Activated CD4-positive, alpha-beta T cell treated with anti-CD3 and anti-CD28 coated beads, Interleukin-2, amount 10 ng/mL, durations not matched to agents 24 days and 14 days (primary cell): ENCODE measurements at regions not wholly inside any gene's neighbourhood (a gene's known extent, or its start where the extent isn't known, plus 50 kb on each side); places are given as distances from the start of the nearest gene placed in this dataset.

Source experiments
- DNase-seq: peaks from one replicate; pipeline ENCODE4 v3.0.0; 2022
- H3K27ac Mint-ChIP-seq: one replicate; pipeline ENCODE4 v1.8.0; 2022; ENCODE audit warnings: mild to moderate bottlenecking, mixed read lengths
- H3K27me3 Mint-ChIP-seq: one replicate; pipeline ENCODE4 v1.8.0; 2022; ENCODE audit warnings: mixed read lengths
- H3K36me3 Mint-ChIP-seq: one replicate; pipeline ENCODE4 v1.8.0; 2022; ENCODE audit warnings: low read depth, mild to moderate bottlenecking, mixed read lengths
- H3K4me1 Mint-ChIP-seq: one replicate; pipeline ENCODE4 v1.8.0; 2021; ENCODE audit warnings: mixed read lengths
- H3K4me3 Mint-ChIP-seq: one replicate; pipeline ENCODE4 v1.8.0; 2022; ENCODE audit warnings: mild to moderate bottlenecking, moderate library complexity, mixed read lengths
- H3K9me3 Mint-ChIP-seq: one replicate; pipeline ENCODE4 v1.8.0; 2021; ENCODE audit warnings: mixed read lengths
- intact Hi-C: fragments of 100-400 bp; cut with micrococcal nuclease; formaldehyde crosslinking; loops from one replicate; pipeline ENCODE4 v1.15.1; 2023

GRCh38 chr4:115687052-115687755, 573.8 kb upstream of the NDST4 start:
- Mint-ChIP-seq H3K36me3 (no peaks in the 10 kb centered on the region), H3K9me3 (no peaks in the 10 kb centered on the region), H3K4me1 (no peaks in the 10 kb centered on the region), H3K27me3 (no peaks in the 10 kb centered on the region), H3K27ac (no peak overlapping the region), H3K4me3 (no peak overlapping the region)
- no peak for DNase-seq
- intact Hi-C loops: loop anchor here (2.0 kb wide), 1 partner anchor 48 kb away; no protein-coding TSS in a partner anchor

GRCh38 chr4:115678425-115678941, 565.1 kb upstream of the NDST4 start:
- Mint-ChIP-seq H3K27ac (no peak overlapping the region), H3K36me3 (no peaks in the 10 kb centered on the region), H3K4me1 (no peaks in the 10 kb centered on the region), H3K4me3 (no peak overlapping the region), H3K27me3 (no peaks in the 10 kb centered on the region), H3K9me3 (no peaks in the 10 kb centered on the region)
- no peak for DNase-seq
- intact Hi-C loops: no loop called here

- Mint-ChIP-seq H3K9me3 (no peaks in the 10 kb centered on the region), H3K36me3 (no peaks in the 10 kb centered on the region), H3K27ac (no peak overlapping the region), H3K27me3 (no peaks in the 10 kb centered on the region), H3K4me1 (no peaks in the 10 kb centered on the region), H3K4me3 (no peak overlapping the region)
- no peak for DNase-seq
- intact Hi-C loops: no loop called here
Measured at GRCh38 chr4:115675719-115676118, 562.3 kb upstream of the NDST4 start.

GRCh38 chr4:115674485-115674884, 561.1 kb upstream of the NDST4 start:
- intact Hi-C loops: no loop called here
- Mint-ChIP-seq H3K27ac (no peak overlapping the region), H3K36me3 (no peaks in the 10 kb centered on the region), H3K4me3 (no peak overlapping the region), H3K4me1 (no peaks in the 10 kb centered on the region), H3K9me3 (no peaks in the 10 kb centered on the region), H3K27me3 (no peaks in the 10 kb centered on the region)
- no peak for DNase-seq

GRCh38 chr4:115671581-115671980, 558.2 kb upstream of the NDST4 start:
- intact Hi-C loops: no loop called here
- no peak for DNase-seq
- no peaks in the 10 kb centered on the region for H3K4me1 Mint-ChIP-seq
- H3K27ac Mint-ChIP-seq: no peak overlapping the region
- H3K27me3 Mint-ChIP-seq: no peaks in the 10 kb centered on the region
- no peaks in the 10 kb centered on the region for H3K36me3 Mint-ChIP-seq
- H3K9me3 Mint-ChIP-seq: no peaks in the 10 kb centered on the region
- no peak overlapping the region for H3K4me3 Mint-ChIP-seq

- no peak for DNase-seq
- no peaks in the 10 kb centered on the region for H3K4me1 Mint-ChIP-seq
- no peaks in the 10 kb centered on the region for H3K27me3 Mint-ChIP-seq
- no peak overlapping the region for H3K27ac Mint-ChIP-seq
- H3K9me3 Mint-ChIP-seq: no peaks in the 10 kb centered on the region
- intact Hi-C loops: no loop called here
- H3K4me3 Mint-ChIP-seq: no peak overlapping the region
- no peaks in the 10 kb centered on the region for H3K36me3 Mint-ChIP-seq
Measured at GRCh38 chr4:115670930-115671329, 557.5 kb upstream of the NDST4 start.

GRCh38 chr4:115668396-115668795, 555.0 kb upstream of the NDST4 start:
- H3K27me3 Mint-ChIP-seq: no peaks in the 10 kb centered on the region
- H3K27ac Mint-ChIP-seq: no peak overlapping the region
- H3K36me3 Mint-ChIP-seq: no peaks in the 10 kb centered on the region
- no peaks in the 10 kb centered on the region for H3K9me3 Mint-ChIP-seq
- DNase-seq: no peak
- H3K4me3 Mint-ChIP-seq: no peak overlapping the region
- intact Hi-C loops: no loop called here
- H3K4me1 Mint-ChIP-seq: no peaks in the 10 kb centered on the region

GRCh38 chr4:115664285-115664684, 550.9 kb upstream of the NDST4 start:
- Mint-ChIP-seq H3K4me3 (no peak overlapping the region), H3K27me3 (no peaks in the 10 kb centered on the region), H3K27ac (no peak overlapping the region), H3K9me3 (no peaks in the 10 kb centered on the region), H3K4me1 (no peaks in the 10 kb centered on the region), H3K36me3 (no peaks in the 10 kb centered on the region)
- DNase-seq: no peak
- intact Hi-C loops: no loop called here

GRCh38 chr4:115660465-115660864, 547.0 kb upstream of the NDST4 start:
- H3K4me3 Mint-ChIP-seq: no peak overlapping the region
- H3K4me1 Mint-ChIP-seq: no peaks in the 10 kb centered on the region
- no peaks in the 10 kb centered on the region for H3K27me3 Mint-ChIP-seq
- intact Hi-C loops: no loop called here
- DNase-seq: no peak
- H3K9me3 Mint-ChIP-seq: no peaks in the 10 kb centered on the region
- no peaks in the 10 kb centered on the region for H3K36me3 Mint-ChIP-seq
- no peak overlapping the region for H3K27ac Mint-ChIP-seq

- Mint-ChIP-seq H3K9me3 (peaks cover 5% of the 10 kb centered on the region), H3K27ac (no peak overlapping the region), H3K27me3 (no peaks in the 10 kb centered on the region), H3K36me3 (no peaks in the 10 kb centered on the region), H3K4me1 (no peaks in the 10 kb centered on the region), H3K4me3 (no peak overlapping the region)
- no peak for DNase-seq
- intact Hi-C loops: no loop called here
Measured at GRCh38 chr4:115657991-115658650, 544.7 kb upstream of the NDST4 start.

GRCh38 chr4:115655626-115656025, 542.2 kb upstream of the NDST4 start:
- Mint-ChIP-seq H3K9me3 (peaks cover 5% of the 10 kb centered on the region), H3K27me3 (no peaks in the 10 kb centered on the region)

GRCh38 chr4:115648786-115649185, 535.4 kb upstream of the NDST4 start:
- intact Hi-C loops: no loop called here
- H3K4me3 Mint-ChIP-seq: no peak overlapping the region
- H3K27me3 Mint-ChIP-seq: no peaks in the 10 kb centered on the region
- H3K36me3 Mint-ChIP-seq: no peaks in the 10 kb centered on the region
- no peak for DNase-seq
- no peaks in the 10 kb centered on the region for H3K4me1 Mint-ChIP-seq
- H3K27ac Mint-ChIP-seq: no peak overlapping the region
- H3K9me3 Mint-ChIP-seq: no peaks in the 10 kb centered on the region

More at GRCh38 chr4:115655626-115656025, 542.2 kb upstream of the NDST4 start:
- Mint-ChIP-seq H3K27ac (no peak overlapping the region), H3K36me3 (no peaks in the 10 kb centered on the region), H3K4me3 (no peak overlapping the region), H3K4me1 (no peaks in the 10 kb centered on the region)
- no peak for DNase-seq
- intact Hi-C loops: no loop called here

GRCh38 chr4:115629270-115629669, 515.9 kb upstream of the NDST4 start:
- H3K4me3 Mint-ChIP-seq: no peak overlapping the region
- intact Hi-C loops: no loop called here
- no peaks in the 10 kb centered on the region for H3K9me3 Mint-ChIP-seq
- DNase-seq: no peak
- no peaks in the 10 kb centered on the region for H3K4me1 Mint-ChIP-seq
- H3K36me3 Mint-ChIP-seq: no peaks in the 10 kb centered on the region
- H3K27me3 Mint-ChIP-seq: no peaks in the 10 kb centered on the region
- no peak overlapping the region for H3K27ac Mint-ChIP-seq

GRCh38 chr4:115609631-115610030, 496.2 kb upstream of the NDST4 start:
- intact Hi-C loops: no loop called here
- H3K4me1 Mint-ChIP-seq: no peaks in the 10 kb centered on the region
- no peak overlapping the region for H3K27ac Mint-ChIP-seq
- no peaks in the 10 kb centered on the region for H3K9me3 Mint-ChIP-seq
- DNase-seq: no peak
- no peaks in the 10 kb centered on the region for H3K27me3 Mint-ChIP-seq
- no peaks in the 10 kb centered on the region for H3K36me3 Mint-ChIP-seq
- no peak overlapping the region for H3K4me3 Mint-ChIP-seq
